Loucy (cell line): ENCODE measurements at regions not wholly inside any gene's neighbourhood (a gene's known extent, or its start where the extent isn't known, plus 50 kb on each side); places are given as distances from the start of the nearest gene placed in this dataset.

ENCODE experiments used
- H2AFZ ChIP-seq: fragments of 200-600 bp; sonication (generic); 2 replicates; pipeline ENCODE4 v1.6.0; 2016; ENCODE audit warnings: antibody characterized with exemption, mild to moderate bottlenecking, low read length, moderate library complexity
- H3F3A ChIP-seq: fragments of 200-600 bp; 2 replicates; pipeline ENCODE4 v1.6.0; 2016; ENCODE audit warnings: antibody characterized with exemption, low read depth, mild to moderate bottlenecking
- H3K27me3 ChIP-seq: fragments of 200-600 bp; sonication (generic); 2 replicates; pipeline ENCODE4 v1.6.1; 2014; ENCODE audit warnings: low read length, mild to moderate bottlenecking; ENCODE audit not compliant: insufficient read depth, poor library complexity, severe bottlenecking
- H3K36me3 ChIP-seq: fragments of 200-600 bp; sonication (generic); 2 replicates; pipeline ENCODE4 v1.6.1; 2016; ENCODE audit warnings: low read length; ENCODE audit not compliant: insufficient read depth
- H3K4me1 ChIP-seq: fragments of 200-600 bp; sonication (generic); 2 replicates; pipeline ENCODE4 v1.5.1; 2014; ENCODE audit warnings: low read length, mild to moderate bottlenecking; ENCODE audit not compliant: insufficient read depth, poor library complexity, severe bottlenecking
- H3K4me2 ChIP-seq: fragments of 200-600 bp; sonication (generic); 2 replicates; pipeline ENCODE4 v1.6.0; 2014; ENCODE audit warnings: antibody characterized with exemption, low read length, low read depth, mild to moderate bottlenecking; ENCODE audit not compliant: poor library complexity, severe bottlenecking
- H3K4me3 ChIP-seq: fragments of 200-600 bp; sonication (generic); 2 replicates; pipeline ENCODE4 v1.5.1; 2014; ENCODE audit warnings: low read length, mild to moderate bottlenecking, mixed read lengths; ENCODE audit not compliant: poor library complexity, severe bottlenecking
- H3K79me2 ChIP-seq: fragments of 200-600 bp; sonication (generic); 2 replicates; pipeline ENCODE4 v1.6.1; 2014; ENCODE audit warnings: low read length; ENCODE audit not compliant: insufficient read depth
- H3K9ac ChIP-seq: fragments of 200-600 bp; sonication (generic); 2 replicates; pipeline ENCODE4 v1.6.0; 2014; ENCODE audit warnings: mild to moderate bottlenecking, low read depth, low read length, moderate library complexity; ENCODE audit not compliant: poor library complexity, severe bottlenecking
- H3K9me2 ChIP-seq: fragments of 200-600 bp; sonication (generic); replicated peaks from 2 replicates; pipeline ENCODE4 v1.6.1; 2016; ENCODE audit warnings: low read depth, low read length, mixed read lengths
- H3K9me3 ChIP-seq: fragments of 200-600 bp; sonication (generic); 2 replicates; pipeline ENCODE4 v1.6.1; 2014; ENCODE audit warnings: mild to moderate bottlenecking, antibody characterized with exemption, low read length, low read depth; ENCODE audit not compliant: insufficient read depth
- H4K20me1 ChIP-seq: fragments of 200-600 bp; sonication (generic); 2 replicates; pipeline ENCODE4 v1.6.0; 2014; ENCODE audit warnings: antibody characterized with exemption, low read length, mild to moderate bottlenecking; ENCODE audit not compliant: insufficient read depth, poor library complexity, severe bottlenecking
- CTCF ChIP-seq: fragments of 200-600 bp; sonication (generic); conservative IDR thresholded peaks from 2 replicates; pipeline ENCODE4 v1.5.1; 2014; ENCODE audit warnings: mild to moderate bottlenecking, antibody characterized with exemption, low read length
- EZH2phosphoT487 ChIP-seq: fragments of 200-600 bp; IDR thresholded peaks from 2 replicates; pipeline ENCODE4 v1.6.1; 2018; ENCODE audit warnings: antibody characterized with exemption, mild to moderate bottlenecking, moderate library complexity, borderline replicate concordance

- Histone ChIP-seq H2AFZ (no peak overlapping the region), H3K4me3 (no peak overlapping the region), H3K9ac (no peak overlapping the region), H3K9me3 (no peaks in the 10 kb centered on the region), H3K4me1 (no peaks in the 10 kb centered on the region), H3K27me3 (no peaks in the 10 kb centered on the region), H4K20me1 (no peaks in the 10 kb centered on the region), H3K9me2 (no peaks in the 10 kb centered on the region), H3K79me2 (no peaks in the 10 kb centered on the region), H3K36me3 (no peaks in the 10 kb centered on the region), H3F3A (no peaks in the 10 kb centered on the region), H3K4me2 (no peak overlapping the region)
- TF ChIP-seq EZH2phosphoT487 (no peak), CTCF (no peak)
These were observed 696.9 kb downstream of the RAB28 start for GRCh38 chr4:12787261-12787660.

DNA sequence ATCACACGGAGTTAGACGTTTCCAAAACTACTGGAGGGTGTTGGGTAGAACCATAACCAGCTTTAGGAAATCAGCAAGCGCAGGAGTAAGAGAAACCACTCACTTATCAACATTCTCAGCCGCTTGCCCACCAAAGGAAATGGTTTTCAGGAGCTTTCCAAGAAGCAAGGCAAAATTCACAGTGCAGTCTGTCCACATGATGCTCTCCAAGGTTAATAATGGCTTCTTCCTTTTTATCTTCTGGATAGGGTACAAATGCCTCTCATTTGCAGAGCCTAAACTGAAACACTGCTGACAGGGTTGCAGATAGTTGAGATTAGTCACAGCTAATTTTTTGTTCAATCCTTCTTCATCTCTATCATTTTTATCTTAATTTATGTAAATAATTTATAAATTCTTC lies 705.4 kb downstream of the RAB28 start:
- TF ChIP-seq EZH2phosphoT487 (no peak), CTCF (no peak)
- Histone ChIP-seq H3K4me1 (no peaks in the 10 kb centered on the region), H2AFZ (no peak overlapping the region), H3K9me2 (no peaks in the 10 kb centered on the region), H3K79me2 (no peaks in the 10 kb centered on the region), H3K27me3 (no peaks in the 10 kb centered on the region), H4K20me1 (no peaks in the 10 kb centered on the region), H3K36me3 (no peaks in the 10 kb centered on the region), H3K4me3 (no peak overlapping the region), H3F3A (no peaks in the 10 kb centered on the region), H3K4me2 (no peak overlapping the region), H3K9me3 (no peaks in the 10 kb centered on the region), H3K9ac (no peak overlapping the region)

GRCh38 chr4:12778191-12778590 lies 705.9 kb downstream of the RAB28 start:
- H3K9me3 ChIP-seq = no peaks in the 10 kb centered on the region

More at GRCh38 chr4:12778191-12778590, 705.9 kb downstream of the RAB28 start:
- Histone ChIP-seq H3K36me3 (no peaks in the 10 kb centered on the region), H3K27me3 (no peaks in the 10 kb centered on the region), H3K4me2 (no peak overlapping the region), H3K79me2 (no peaks in the 10 kb centered on the region), H3K9me2 (no peaks in the 10 kb centered on the region), H3K9ac (no peak overlapping the region), H4K20me1 (no peaks in the 10 kb centered on the region), H2AFZ (no peak overlapping the region), H3F3A (no peaks in the 10 kb centered on the region), H3K4me1 (no peaks in the 10 kb centered on the region), H3K4me3 (no peak overlapping the region)
- TF ChIP-seq EZH2phosphoT487 = no peak
- no peak for TF ChIP-seq CTCF
